ENCODE measurements at regions not wholly inside any gene's neighbourhood (a gene's known extent, or its start where the extent isn't known, plus 50 kb on each side); places are given as distances from the start of the nearest gene placed in this dataset.

- DNase-seq: no peak
Observed at GRCh38 chr6:48476257-48476656, 365.3 kb upstream of the PTCHD4 start.

GRCh38 chr6:48475275-48475674 is 364.3 kb upstream of the PTCHD4 start:
- no peak for DNase-seq

- DNase-seq: no peak
Observed at GRCh38 chr6:48474830-48475229, 363.8 kb upstream of the PTCHD4 start.

GRCh38 chr6:48474136-48474535 is 363.1 kb upstream of the PTCHD4 start:
- DNase-seq: no peak

- no peak for DNase-seq
Observed at GRCh38 chr6:48472535-48472934, 361.5 kb upstream of the PTCHD4 start.

- no peak for DNase-seq
Observed at GRCh38 chr6:48472091-48472490, 361.1 kb upstream of the PTCHD4 start.

GRCh38 chr6:48471326-48471725 is 360.3 kb upstream of the PTCHD4 start:
- no peak for DNase-seq

GRCh38 chr6:48449002-48449401 is 338.0 kb upstream of the PTCHD4 start:
- DNase-seq: no peak

GRCh38 chr6:48447251-48447650 is 336.3 kb upstream of the PTCHD4 start:
- DNase-seq: no peak

GRCh38 chr6:48429610-48430009 is 318.6 kb upstream of the PTCHD4 start:
- no peak for DNase-seq

GRCh38 chr6:48429021-48429420 is 318.0 kb upstream of the PTCHD4 start:
- DNase-seq: peak; percentile 80

- DNase-seq: no peak
Observed at GRCh38 chr6:48426636-48427035, 315.6 kb upstream of the PTCHD4 start.

- no peak for DNase-seq
Observed at GRCh38 chr6:48423640-48424365, 312.8 kb upstream of the PTCHD4 start.

GRCh38 chr6:48419992-48420391 is 309.0 kb upstream of the PTCHD4 start:
- no peak for DNase-seq

GRCh38 chr6:48417927-48418326 is 306.9 kb upstream of the PTCHD4 start:
- DNase-seq: no peak

- no peak for DNase-seq
Observed at GRCh38 chr6:48412656-48413055, 301.7 kb upstream of the PTCHD4 start.

GRCh38 chr6:48404927-48405326 is 293.9 kb upstream of the PTCHD4 start:
- no peak for DNase-seq

GRCh38 chr6:48403587-48403986 is 292.6 kb upstream of the PTCHD4 start:
- DNase-seq: no peak

GRCh38 chr6:48401016-48401415 is 290.0 kb upstream of the PTCHD4 start:
- no peak for DNase-seq

- DNase-seq: no peak
Observed at GRCh38 chr6:48397887-48398286, 286.9 kb upstream of the PTCHD4 start.

- DNase-seq: no peak
Observed at GRCh38 chr6:48389146-48390043, 278.4 kb upstream of the PTCHD4 start.

- no peak for DNase-seq
Observed at GRCh38 chr6:48388044-48388443, 277.0 kb upstream of the PTCHD4 start.

- DNase-seq: no peak
Observed at GRCh38 chr6:48378884-48379407, 267.9 kb upstream of the PTCHD4 start.

GRCh38 chr6:48377115-48377514 is 266.1 kb upstream of the PTCHD4 start:
- no peak for DNase-seq

Data from NCI-H510A (cell line).